AG09309 (cell line): ENCODE measurements at regions not wholly inside any gene's neighbourhood (a gene's known extent, or its start where the extent isn't known, plus 50 kb on each side); places are given as distances from the start of the nearest gene placed in this dataset.

Source experiments
- DNase-seq: peaks from one replicate; pipeline ENCODE4 v3.0.0-alpha.2; 2010; ENCODE audit warnings: low read depth
- H3K4me3 ChIP-seq: 2 replicates; pipeline ENCODE4 v1.5.1; 2011; ENCODE audit warnings: mild to moderate bottlenecking, low read depth, low read length, moderate library complexity; ENCODE audit not compliant: control insufficient read depth
- TF ChIP-seq, protein P1 (sequence below): IDR thresholded peaks from 2 replicates; pipeline ENCODE4 v1.5.1; 2011; ENCODE audit warnings: mild to moderate bottlenecking, low read depth, low read length, inconsistent platforms; ENCODE audit not compliant: insufficient read depth, control insufficient read depth; ENCODE audit errors: missing control alignments

DNA sequence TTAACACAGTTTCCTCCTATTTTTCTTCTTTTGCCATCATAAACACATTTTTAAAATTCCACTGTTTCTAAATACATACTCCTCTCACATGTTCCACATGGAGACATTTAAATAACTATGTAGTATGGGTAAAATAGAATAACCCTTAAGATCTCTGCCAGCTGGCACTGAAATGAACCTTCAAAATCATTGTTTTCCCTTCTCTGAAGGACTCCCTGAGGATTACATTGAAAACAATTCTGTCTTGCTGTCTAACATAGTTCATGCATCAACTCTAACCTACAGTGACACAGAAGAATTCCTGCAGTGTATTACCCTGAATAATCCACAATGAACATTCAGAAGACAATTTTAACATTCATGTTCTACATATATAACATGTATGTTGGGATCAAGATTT is 1361.8 kb upstream of the CITED2 start:
- no peak for DNase-seq
- TF ChIP-seq, protein P1, sequence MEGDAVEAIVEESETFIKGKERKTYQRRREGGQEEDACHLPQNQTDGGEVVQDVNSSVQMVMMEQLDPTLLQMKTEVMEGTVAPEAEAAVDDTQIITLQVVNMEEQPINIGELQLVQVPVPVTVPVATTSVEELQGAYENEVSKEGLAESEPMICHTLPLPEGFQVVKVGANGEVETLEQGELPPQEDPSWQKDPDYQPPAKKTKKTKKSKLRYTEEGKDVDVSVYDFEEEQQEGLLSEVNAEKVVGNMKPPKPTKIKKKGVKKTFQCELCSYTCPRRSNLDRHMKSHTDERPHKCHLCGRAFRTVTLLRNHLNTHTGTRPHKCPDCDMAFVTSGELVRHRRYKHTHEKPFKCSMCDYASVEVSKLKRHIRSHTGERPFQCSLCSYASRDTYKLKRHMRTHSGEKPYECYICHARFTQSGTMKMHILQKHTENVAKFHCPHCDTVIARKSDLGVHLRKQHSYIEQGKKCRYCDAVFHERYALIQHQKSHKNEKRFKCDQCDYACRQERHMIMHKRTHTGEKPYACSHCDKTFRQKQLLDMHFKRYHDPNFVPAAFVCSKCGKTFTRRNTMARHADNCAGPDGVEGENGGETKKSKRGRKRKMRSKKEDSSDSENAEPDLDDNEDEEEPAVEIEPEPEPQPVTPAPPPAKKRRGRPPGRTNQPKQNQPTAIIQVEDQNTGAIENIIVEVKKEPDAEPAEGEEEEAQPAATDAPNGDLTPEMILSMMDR: no peak
- H3K4me3 ChIP-seq: no peak overlapping the region

DNA sequence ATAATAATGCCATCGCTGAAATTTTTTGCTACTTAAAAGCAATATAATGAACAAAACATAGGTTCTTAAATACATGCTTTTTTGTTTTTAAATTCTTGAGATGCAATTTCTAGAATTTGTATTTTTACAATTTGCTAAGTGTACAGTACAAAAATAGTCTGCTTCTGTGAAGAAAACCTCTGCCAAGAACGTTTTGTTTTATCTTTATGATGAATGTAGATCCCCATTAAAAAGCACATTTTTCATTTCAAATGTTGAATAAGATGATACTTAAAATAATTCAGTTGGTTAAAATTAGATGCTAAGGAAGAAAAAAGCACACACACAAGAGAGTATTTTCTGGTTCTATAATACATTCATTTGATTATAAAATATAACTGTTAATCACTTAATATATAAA is 1358.5 kb upstream of the CITED2 start:
- no peak for DNase-seq
- TF ChIP-seq, protein P1: no peak
- H3K4me3 ChIP-seq: no peak overlapping the region

GRCh38 chr6:140732155-140732554 is 1357.7 kb upstream of the CITED2 start:
- H3K4me3 ChIP-seq: no peak overlapping the region
- DNase-seq: no peak
- TF ChIP-seq, protein P1: no peak

GRCh38 chr6:140731741-140732140 is 1357.3 kb upstream of the CITED2 start:
- TF ChIP-seq, protein P1: no peak
- no peak overlapping the region for H3K4me3 ChIP-seq
- no peak for DNase-seq

GRCh38 chr6:140729521-140729920 is 1355.1 kb upstream of the CITED2 start:
- TF ChIP-seq, protein P1: no peak
- no peak for DNase-seq
- no peak overlapping the region for H3K4me3 ChIP-seq

GRCh38 chr6:140718021-140718420 is 1343.6 kb upstream of the CITED2 start:
- DNase-seq: no peak
- H3K4me3 ChIP-seq: no peak overlapping the region
- TF ChIP-seq, protein P1: no peak

GRCh38 chr6:140713495-140713894 is 1339.0 kb upstream of the CITED2 start:
- TF ChIP-seq, protein P1: no peak
- H3K4me3 ChIP-seq: no peak overlapping the region

More at GRCh38 chr6:140713495-140713894, 1339.0 kb upstream of the CITED2 start:
- no peak for DNase-seq
